HG02623 (cell line): ENCODE measurements at regions not wholly inside any gene's neighbourhood (a gene's known extent, or its start where the extent isn't known, plus 50 kb on each side); places are given as distances from the start of the nearest gene placed in this dataset.

Source experiments
- ATAC-seq: cut with Tn5 transposase; IDR thresholded peaks from one replicate; pipeline ENCODE4 v1.9.1; 2021; ENCODE audit warnings: moderate library complexity; ENCODE audit not compliant: unreplicated experiment

- no peak for ATAC-seq
These were observed 969.6 kb upstream of the C9orf72 start for GRCh38 chr9:28542928-28543327.

DNA sequence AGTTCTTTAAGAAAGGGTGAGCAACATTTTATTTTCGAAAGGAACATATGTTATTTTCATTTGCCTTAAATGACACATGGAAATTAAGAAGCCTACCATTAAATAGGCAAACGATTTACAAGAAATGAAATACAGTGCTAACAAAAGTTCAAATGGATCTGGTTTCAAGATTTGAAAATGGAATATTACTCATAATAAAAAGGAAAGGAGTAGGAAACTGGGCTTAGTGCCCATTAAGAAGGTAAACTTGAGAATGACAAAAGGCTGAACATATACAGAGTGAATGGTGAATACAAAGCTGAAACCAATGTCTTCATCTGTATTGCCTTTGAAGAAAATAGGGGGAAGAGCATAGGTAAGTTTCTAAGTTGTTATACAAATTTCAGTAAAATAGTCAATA is 974.2 kb upstream of the C9orf72 start:
- ATAC-seq, result no peak

DNA sequence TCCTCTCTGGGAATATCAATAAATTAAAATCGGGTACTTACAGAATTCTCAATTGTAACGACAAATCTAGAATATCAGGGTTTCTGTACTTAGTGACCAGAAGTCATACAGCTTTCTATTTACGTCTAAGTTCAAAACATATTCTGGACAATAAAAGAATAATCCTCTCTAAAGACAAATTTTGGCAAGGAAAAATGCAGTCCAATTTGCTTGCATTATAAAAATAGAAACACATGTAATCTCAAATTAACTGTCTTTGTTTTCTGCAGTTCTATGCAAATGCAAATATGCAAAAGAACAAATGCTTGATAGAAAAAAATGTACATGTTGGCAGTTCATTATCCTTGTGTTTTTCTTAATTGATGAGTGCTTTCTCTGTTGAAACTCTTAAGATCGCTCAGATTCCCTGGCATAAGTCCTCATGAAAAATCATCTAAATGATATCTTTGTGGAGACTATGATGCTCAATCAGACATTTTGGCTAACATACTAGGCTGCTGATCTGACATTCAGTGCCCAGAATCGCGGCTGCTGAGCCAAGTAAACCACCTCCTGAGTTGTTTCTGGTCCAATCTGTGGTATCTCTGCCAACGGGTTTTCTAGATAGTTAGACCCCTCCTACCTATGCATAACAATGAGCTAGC is 990.1 kb upstream of the C9orf72 start:
- no peak for ATAC-seq

DNA sequence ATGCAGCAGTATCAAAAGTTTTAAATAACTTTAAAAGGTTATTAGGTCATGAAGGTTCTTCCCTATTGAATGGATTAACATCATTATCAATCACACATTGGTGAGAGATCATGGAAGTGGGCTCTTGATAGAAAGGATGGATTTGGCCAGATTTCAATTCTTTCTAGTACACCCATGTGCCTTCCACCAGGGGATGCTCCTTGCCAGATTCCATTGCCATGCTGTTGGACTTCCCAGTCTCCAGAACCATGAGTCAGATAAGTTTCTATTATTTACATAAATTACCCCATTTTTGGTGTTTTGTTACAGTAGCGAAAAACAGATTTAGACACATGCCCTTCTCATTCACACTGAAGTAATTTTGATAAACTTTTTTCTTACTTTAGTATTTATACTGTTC is 1010.6 kb upstream of the C9orf72 start:
- no peak for ATAC-seq

DNA sequence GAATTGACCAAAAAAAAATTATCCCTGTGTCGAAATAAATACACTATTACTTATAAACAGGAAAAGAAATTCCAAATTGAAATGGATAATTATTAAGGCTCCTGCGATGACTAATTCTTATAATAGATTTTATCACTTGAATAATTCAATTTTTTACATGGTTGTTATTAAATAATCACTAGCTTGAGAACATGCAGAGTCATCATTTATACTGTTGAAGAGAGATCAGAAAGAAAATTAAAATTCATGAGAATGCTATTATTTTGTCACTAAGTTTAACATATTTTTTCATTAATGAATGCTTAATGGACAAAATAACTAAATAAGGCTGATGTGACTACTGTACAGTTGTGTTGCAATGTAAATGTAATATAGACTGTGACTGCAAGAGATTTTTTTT is 1011.3 kb upstream of the C9orf72 start:
- ATAC-seq, result no peak

DNA sequence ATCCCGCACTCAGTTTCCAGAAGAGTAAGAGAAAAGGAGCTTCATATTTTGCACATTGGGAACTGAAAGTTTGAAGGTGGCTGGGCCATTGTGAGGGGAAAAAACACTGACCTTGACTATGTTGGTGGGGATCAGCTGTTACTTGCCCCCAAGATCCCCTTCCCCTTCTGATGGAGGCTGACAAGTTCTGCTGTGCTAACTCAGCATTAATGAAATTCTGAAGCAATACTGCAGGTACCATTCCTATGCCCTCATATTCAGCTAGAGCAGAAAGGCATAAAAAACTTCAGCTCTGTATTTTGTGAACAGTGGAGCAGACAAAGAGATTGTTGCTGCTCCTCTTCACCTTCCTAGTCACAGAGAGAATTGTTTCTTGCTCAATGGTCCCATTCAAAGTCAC is 1013.8 kb upstream of the C9orf72 start:
- ATAC-seq, result no peak

DNA sequence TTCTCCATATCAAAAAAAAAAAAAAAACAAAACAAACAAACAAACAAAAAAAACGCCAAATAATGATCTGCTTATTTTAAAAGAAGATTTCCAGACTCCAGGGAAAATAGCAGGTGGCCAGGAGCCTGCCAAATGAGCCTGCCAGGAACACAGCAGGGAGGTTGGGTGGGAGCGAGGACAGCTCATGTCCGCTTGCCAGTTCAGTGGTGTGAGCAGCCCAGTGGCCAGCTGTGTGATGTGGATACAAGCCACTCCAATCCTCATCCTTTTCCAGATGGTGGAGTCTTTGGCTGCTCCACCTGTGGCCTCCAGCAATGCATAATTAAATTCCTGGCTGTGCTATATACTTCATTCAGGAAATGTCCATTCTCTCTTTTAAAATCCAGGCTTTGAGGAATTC is 1025.1 kb upstream of the C9orf72 start:
- no peak for ATAC-seq

- no peak for ATAC-seq
These were observed 1026.9 kb upstream of the C9orf72 start for GRCh38 chr9:28600226-28600625.

DNA sequence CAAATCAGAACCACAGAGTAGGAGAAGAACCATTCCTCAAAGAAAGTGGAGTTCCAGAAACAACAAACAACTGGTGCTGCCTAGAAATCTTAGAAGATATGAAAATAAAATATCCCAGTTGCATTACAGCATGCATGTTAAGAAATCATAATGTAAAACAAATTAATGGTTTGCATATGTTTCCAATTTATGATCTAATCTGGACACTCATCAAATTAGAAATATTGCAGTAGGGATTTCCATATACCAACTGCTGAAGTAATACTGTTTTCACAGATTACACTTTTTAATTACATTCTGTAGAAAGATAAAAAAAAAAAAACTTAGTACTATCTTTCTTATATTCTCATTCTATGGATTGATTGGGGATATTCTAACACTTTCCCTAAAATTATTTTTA is 1034.6 kb upstream of the C9orf72 start:
- ATAC-seq, result no peak

- ATAC-seq, result no peak
These were observed 1037.1 kb upstream of the C9orf72 start for GRCh38 chr9:28610339-28610738.

- no peak for ATAC-seq
These were observed 1043.0 kb upstream of the C9orf72 start for GRCh38 chr9:28616310-28616709.

GRCh38 chr9:28620011-28620410 is 1046.7 kb upstream of the C9orf72 start:
- ATAC-seq, result no peak

DNA sequence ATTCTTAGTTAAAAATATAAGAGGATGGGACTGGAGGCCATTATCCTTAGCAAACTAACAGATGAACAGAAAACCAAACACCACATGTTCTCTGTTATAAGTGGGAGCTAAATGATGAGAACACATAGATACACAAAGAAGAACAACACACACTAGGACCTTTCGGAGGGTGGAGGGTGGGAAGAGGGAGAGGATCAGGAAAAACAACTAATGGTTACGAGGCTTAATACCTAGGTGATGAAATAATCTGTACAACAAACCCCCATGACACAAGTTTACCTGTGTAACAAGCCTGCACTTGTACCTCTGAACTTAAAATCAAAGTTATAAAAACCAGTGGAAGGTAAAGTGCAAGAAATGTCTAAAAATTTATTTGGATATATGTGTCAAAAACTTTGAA is 1047.4 kb upstream of the C9orf72 start:
- ATAC-seq, result no peak

DNA sequence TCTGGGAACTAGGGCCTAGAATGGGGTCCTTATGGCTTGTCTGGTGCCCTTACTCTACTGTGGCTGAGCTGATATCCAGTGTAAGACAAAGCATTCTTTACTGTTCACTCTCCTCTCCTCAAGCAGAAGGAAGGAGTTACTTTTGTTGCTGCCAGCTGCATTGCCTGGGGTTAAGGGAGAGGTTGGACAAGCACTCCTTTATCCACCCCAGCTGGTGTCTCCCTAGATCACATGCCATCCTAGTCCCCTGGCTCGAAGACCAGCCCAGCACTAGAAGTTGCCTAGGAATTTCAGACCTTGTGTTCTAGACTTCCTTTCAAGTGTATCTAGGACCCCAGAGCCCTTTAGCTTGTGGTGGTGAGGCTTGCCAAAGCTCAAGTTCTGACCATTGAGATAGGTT is 1051.5 kb upstream of the C9orf72 start:
- ATAC-seq, result no peak

DNA sequence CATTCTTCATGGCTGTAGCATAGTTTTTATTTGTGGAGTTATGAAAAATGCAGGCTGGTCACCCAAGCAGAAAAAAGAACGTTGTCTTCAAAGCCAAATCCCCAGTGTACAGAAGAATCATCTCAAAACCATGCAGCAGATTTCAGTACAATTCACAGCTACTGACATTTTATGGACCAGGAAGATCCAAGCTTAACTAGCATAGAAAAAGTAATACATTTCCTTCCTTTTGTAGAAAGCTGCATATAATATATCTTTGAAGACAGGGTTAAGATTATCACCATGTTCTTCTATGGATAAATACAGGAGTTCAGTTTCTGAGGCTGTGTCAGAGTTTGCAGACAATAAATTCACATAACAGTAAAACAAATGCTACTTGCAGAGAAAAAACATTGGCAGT is 1054.8 kb upstream of the C9orf72 start:
- no peak for ATAC-seq

DNA sequence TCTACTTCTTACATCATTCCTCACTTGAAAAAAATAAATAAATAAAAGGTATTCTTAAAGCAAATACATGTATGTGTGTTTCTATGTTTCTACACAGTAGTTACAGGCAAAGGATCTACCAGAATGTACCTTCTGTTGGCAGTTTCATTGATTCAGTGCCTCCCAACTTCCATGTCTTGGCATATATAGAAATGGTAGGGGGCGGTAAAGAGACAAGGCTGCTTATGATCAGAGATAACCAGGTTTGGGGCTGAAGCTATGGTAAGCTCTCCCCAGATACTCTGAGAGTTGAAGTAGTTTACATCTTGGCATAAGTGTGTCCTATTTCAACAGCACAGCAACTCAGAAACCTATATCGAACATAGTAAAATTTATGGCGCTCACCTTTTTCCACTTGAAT is 1075.4 kb upstream of the C9orf72 start:
- no peak for ATAC-seq

DNA sequence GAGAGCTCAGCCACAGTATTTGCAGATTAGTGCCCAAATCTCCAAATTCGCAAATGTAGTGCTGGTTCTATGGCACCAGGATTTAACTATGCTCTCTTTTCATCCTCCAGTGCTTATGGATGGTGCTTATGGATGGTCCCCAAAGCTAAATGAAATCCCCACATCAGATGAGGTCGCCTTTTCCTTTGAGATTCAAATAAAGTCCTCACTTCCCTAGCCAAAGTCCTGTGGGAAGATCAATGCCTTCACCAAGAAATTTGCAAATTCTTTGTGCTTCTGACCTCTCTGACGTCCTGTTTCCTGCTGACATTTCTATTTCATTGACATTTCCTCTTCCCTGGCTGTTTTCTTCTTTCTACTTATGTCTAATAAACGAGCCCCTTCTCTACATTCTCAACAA is 1077.0 kb upstream of the C9orf72 start:
- no peak for ATAC-seq

- ATAC-seq, result no peak
These were observed 1077.9 kb upstream of the C9orf72 start for GRCh38 chr9:28651050-28651722.

DNA sequence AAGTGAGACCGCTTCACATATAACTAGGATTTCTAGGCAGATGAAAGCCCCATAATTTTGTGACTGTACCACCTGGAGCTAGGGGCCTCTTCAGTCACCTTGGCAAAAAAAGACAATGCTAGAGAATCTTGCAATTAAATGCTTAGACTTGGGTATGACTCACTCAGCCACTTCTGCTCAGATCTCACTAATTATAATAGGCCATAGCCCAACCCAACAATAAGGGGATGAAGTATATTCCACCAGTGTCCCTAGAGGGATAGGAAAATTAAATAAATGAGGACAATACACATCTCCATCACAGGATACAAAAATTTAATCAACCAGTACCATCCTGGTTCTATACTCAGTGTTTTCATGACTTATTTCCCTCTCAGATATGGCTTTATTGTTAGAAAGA is 1079.9 kb upstream of the C9orf72 start:
- ATAC-seq, result no peak

- no peak for ATAC-seq
These were observed 1083.4 kb upstream of the C9orf72 start for GRCh38 chr9:28656727-28657126.

DNA sequence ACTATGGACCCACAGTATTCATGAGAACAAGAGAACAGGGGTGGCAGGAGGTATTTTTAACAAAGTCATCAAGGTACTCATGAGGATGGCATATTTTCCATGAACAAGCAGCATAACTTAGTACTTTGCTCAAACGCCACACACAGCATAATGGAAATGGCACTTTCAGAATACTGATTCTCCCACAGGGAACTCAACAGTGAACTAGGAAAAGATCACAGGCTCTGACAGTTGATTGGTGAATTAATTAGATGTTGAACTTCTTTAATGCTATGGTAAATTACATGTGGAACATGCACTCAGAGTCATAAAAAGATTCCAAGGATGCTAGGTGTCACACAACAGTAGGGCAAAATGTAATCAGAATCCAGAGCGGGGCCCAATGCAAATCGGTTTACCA is 1088.6 kb upstream of the C9orf72 start:
- ATAC-seq, result no peak

DNA sequence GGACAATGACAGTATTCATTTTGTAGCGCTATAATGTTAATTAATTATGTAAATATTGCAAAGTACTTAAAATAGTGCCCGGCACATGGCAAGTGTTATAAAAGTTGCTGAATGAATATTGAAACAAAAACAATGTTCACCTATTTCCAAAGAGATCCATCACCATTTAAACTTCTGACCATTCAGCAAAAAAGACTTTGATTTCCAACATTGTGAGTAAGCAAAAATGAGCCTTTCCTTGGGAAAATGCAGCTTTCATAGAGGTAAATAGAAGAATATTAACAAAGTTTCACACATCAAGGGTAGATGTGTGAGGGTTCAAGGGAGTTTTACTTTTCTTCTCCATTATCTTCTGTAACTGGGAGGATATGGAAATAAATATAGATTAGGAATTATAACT is 1089.4 kb upstream of the C9orf72 start:
- ATAC-seq, result no peak

GRCh38 chr9:28668158-28668557 is 1094.9 kb upstream of the C9orf72 start:
- peak; percentile 69 for ATAC-seq
